Smooth muscle cell (in vitro differentiated cells): ENCODE measurements at regions not wholly inside any gene's neighbourhood (a gene's known extent, or its start where the extent isn't known, plus 50 kb on each side); places are given as distances from the start of the nearest gene placed in this dataset.

Experiments
- DNase-seq: peaks from one replicate; lab custom pipeline; 2025; ENCODE audit not compliant: unreplicated experiment; lab: John Stamatoyannopoulos, UW
- H2AFZ ChIP-seq: fragments of 200-600 bp; sonication (generic); 2 replicates; pipeline ENCODE4 v1.6.0; 2016; ENCODE audit warnings: antibody characterized with exemption, low read depth, mild to moderate bottlenecking
- H3F3A ChIP-seq: fragments of 200-600 bp; sonication (generic); 2 replicates; pipeline ENCODE4 v1.6.0; 2017; ENCODE audit warnings: antibody characterized with exemption, low read depth
- H3K27ac ChIP-seq: fragments of 200-600 bp; sonication (generic); 2 replicates; pipeline ENCODE4 v1.5.1; 2016; ENCODE audit warnings: low read depth, mild to moderate bottlenecking
- H3K27me3 ChIP-seq: fragments of 200-600 bp; sonication (generic); 2 replicates; pipeline ENCODE4 v1.6.1; 2016; ENCODE audit warnings: low read depth, mild to moderate bottlenecking
- H3K36me3 ChIP-seq: fragments of 200-600 bp; sonication (generic); 2 replicates; pipeline ENCODE4 v1.5.1; 2016; ENCODE audit warnings: low read depth
- H3K4me1 ChIP-seq: fragments of 200-600 bp; sonication (generic); 2 replicates; pipeline ENCODE4 v1.5.1; 2016; ENCODE audit warnings: low read depth
- H3K4me2 ChIP-seq: fragments of 200-600 bp; sonication (generic); 2 replicates; pipeline ENCODE4 v1.6.0; 2016; ENCODE audit warnings: mild to moderate bottlenecking
- H3K4me3 ChIP-seq: fragments of 200-600 bp; sonication (generic); 2 replicates; pipeline ENCODE4 v1.5.1; 2016; ENCODE audit warnings: mild to moderate bottlenecking
- H3K79me2 ChIP-seq: fragments of 200-600 bp; sonication (generic); 2 replicates; pipeline ENCODE4 v1.6.0; 2016; ENCODE audit warnings: low read depth, mild to moderate bottlenecking
- H3K9ac ChIP-seq: fragments of 200-600 bp; sonication (generic); 2 replicates; pipeline ENCODE4 v1.6.0; 2016; ENCODE audit warnings: low read depth
- H3K9me3 ChIP-seq: fragments of 200-600 bp; sonication (generic); replicated peaks from 2 replicates; pipeline ENCODE4 v1.5.1; 2016; ENCODE audit warnings: low read depth
- H4K20me1 ChIP-seq: fragments of 200-600 bp; sonication (generic); 2 replicates; pipeline ENCODE4 v1.6.0; 2016; ENCODE audit warnings: low read depth
- WGBS: methylation state at CpG from one replicate; pipeline ENCODE4 v1.1.7; 2016; ENCODE audit warnings: low lambda C conversion rate; 5-methylcytosine and 5-hydroxymethylcytosine counted together
- TF ChIP-seq, protein P1 (sequence below): fragments of 200-600 bp; sonication (generic); IDR thresholded peaks from 2 replicates; pipeline ENCODE4 v1.5.1; 2017; ENCODE audit warnings: borderline replicate concordance, mild to moderate bottlenecking, antibody characterized with exemption; ENCODE audit not compliant: insufficient read depth, poor library complexity, severe bottlenecking

DNA sequence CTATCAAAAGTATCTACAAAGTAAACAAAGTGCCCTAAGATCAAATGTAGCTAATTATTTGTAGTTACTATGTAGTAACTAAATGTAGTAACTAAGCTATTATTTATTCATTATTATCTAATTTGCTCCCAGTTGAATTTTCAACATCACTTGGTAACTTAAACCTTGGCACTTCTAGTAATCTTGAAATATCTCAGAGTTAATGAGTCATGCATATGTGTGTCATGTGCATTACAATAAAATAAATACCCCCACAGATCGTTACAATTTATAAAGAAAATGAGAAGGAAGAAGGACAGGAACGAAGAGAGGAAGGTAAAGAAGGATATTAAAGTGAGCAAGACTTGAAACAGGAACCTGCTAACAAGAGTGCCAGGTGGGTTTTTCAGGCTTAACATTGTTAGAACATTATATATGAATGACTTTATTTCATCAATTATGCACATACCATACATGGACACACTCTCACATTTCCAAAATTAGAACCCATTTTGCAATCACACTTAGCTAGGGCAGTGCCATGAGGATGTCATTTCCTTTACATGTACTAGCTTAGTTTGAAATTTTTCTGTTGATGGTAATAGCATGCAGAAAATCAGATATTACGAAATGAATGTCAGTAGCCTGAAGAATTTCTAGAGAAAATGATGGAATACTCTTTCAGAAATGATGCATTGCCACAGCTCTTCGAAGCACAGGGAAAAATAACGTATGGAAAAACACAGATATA, 1670.4 kb upstream of the AGA start:
- no peaks in the 10 kb centered on the region for H3K36me3 ChIP-seq
- 83% methylated on average over 5 of the region's 5 CpGs for WGBS
- no peaks in the 10 kb centered on the region for H3K79me2 ChIP-seq
- no peaks in the 10 kb centered on the region for H3K27me3 ChIP-seq
- DNase-seq: no peak
- no peaks in the 10 kb centered on the region for H3K9me3 ChIP-seq
- H3K4me3 ChIP-seq: no peak overlapping the region
- no peak overlapping the region for H3K4me2 ChIP-seq
- no peak overlapping the region for H3K9ac ChIP-seq
- H2AFZ ChIP-seq: no peak overlapping the region
- H3K27ac ChIP-seq: no peak overlapping the region
- TF ChIP-seq, protein P1, sequence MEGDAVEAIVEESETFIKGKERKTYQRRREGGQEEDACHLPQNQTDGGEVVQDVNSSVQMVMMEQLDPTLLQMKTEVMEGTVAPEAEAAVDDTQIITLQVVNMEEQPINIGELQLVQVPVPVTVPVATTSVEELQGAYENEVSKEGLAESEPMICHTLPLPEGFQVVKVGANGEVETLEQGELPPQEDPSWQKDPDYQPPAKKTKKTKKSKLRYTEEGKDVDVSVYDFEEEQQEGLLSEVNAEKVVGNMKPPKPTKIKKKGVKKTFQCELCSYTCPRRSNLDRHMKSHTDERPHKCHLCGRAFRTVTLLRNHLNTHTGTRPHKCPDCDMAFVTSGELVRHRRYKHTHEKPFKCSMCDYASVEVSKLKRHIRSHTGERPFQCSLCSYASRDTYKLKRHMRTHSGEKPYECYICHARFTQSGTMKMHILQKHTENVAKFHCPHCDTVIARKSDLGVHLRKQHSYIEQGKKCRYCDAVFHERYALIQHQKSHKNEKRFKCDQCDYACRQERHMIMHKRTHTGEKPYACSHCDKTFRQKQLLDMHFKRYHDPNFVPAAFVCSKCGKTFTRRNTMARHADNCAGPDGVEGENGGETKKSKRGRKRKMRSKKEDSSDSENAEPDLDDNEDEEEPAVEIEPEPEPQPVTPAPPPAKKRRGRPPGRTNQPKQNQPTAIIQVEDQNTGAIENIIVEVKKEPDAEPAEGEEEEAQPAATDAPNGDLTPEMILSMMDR: no peak
- H3F3A ChIP-seq: no peaks in the 10 kb centered on the region
- no peaks in the 10 kb centered on the region for H4K20me1 ChIP-seq
- H3K4me1 ChIP-seq: no peaks in the 10 kb centered on the region

DNA sequence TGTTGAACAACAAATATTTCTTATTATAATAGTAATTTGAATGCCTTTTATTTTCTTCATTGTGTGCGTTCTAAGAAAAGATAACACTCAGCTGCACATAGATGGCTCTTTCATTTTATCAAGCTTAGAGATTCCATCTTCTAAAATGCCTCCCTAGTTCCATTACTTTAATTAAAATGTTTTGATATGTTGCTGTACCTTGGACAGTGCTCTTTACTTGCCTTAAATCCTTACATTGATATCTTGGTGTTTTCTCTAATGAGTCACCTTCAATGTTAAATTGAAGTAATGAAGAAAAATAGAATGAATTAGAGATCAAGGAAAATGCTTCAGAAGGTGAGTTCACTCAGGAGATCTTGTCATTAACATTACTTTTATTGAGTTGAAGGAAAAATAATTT, 1672.4 kb upstream of the AGA start:
- WGBS: 98% methylated on average over 1 of the region's 1 CpG
- TF ChIP-seq, protein P1: no peak

GRCh38 chr4:179116011-179116410, 1673.8 kb upstream of the AGA start:
- Histone ChIP-seq H3K9me3 (no peaks in the 10 kb centered on the region), H2AFZ (no peak overlapping the region), H3K36me3 (no peaks in the 10 kb centered on the region), H3K9ac (no peak overlapping the region), H3K27me3 (no peaks in the 10 kb centered on the region), H3K79me2 (no peaks in the 10 kb centered on the region), H3K4me2 (no peak overlapping the region), H3K4me1 (no peaks in the 10 kb centered on the region), H3F3A (no peaks in the 10 kb centered on the region), H3K4me3 (no peak overlapping the region), H3K27ac (no peak overlapping the region), H4K20me1 (no peaks in the 10 kb centered on the region)
- DNase-seq: no peak
- TF ChIP-seq, protein P1: no peak
- 78% methylated on average over 2 of the region's 2 CpGs for WGBS

More for the DNA sequence above, 1672.4 kb upstream of the AGA start:
- Histone ChIP-seq H2AFZ (no peak overlapping the region), H4K20me1 (no peaks in the 10 kb centered on the region), H3K4me3 (no peak overlapping the region), H3K9me3 (no peaks in the 10 kb centered on the region), H3K9ac (no peak overlapping the region), H3K4me1 (no peaks in the 10 kb centered on the region), H3K36me3 (no peaks in the 10 kb centered on the region), H3K27ac (no peak overlapping the region), H3K4me2 (no peak overlapping the region), H3K27me3 (no peaks in the 10 kb centered on the region), H3K79me2 (no peaks in the 10 kb centered on the region), H3F3A (no peaks in the 10 kb centered on the region)
- DNase-seq: no peak

DNA sequence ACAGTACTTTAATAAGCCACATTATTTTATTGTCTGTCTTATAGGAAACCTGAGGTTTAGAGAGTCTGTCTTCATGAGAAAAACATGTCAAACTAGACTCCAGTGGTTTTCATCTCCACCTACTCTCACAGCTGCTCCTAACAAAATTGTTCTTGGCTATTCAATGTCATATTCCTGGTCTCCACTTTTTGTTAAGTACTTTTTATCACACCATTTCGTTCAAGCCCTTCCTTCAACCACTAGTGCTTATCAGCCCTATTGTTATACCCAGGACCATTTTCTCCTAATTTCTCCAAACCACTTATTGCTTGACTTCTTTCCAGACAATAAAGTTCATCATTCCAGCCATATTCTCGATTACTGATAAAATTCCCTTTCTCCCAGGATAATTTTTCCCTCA, 1674.3 kb upstream of the AGA start:
- DNase-seq: no peak
- Histone ChIP-seq H3K79me2 (no peaks in the 10 kb centered on the region), H3K9ac (no peak overlapping the region), H2AFZ (no peak overlapping the region), H3K4me3 (no peak overlapping the region), H3F3A (no peaks in the 10 kb centered on the region), H4K20me1 (no peaks in the 10 kb centered on the region), H3K4me2 (no peak overlapping the region), H3K27me3 (no peaks in the 10 kb centered on the region), H3K36me3 (no peaks in the 10 kb centered on the region), H3K27ac (no peak overlapping the region), H3K9me3 (no peaks in the 10 kb centered on the region), H3K4me1 (no peaks in the 10 kb centered on the region)
- WGBS: 69% methylated on average over 2 of the region's 2 CpGs
- TF ChIP-seq, protein P1: no peak
